HFF-Myc (cell line): ENCODE measurements at regions not wholly inside any gene's neighbourhood (a gene's known extent, or its start where the extent isn't known, plus 50 kb on each side); places are given as distances from the start of the nearest gene placed in this dataset.

ENCODE experiments used
- DNase-seq: peaks from one replicate; pipeline ENCODE4 v3.0.0-alpha.2; 2011; ENCODE audit warnings: low read depth; ENCODE audit errors: extremely low read depth
- H3K4me3 ChIP-seq: replicated peaks from 2 replicates; pipeline ENCODE4 v1.5.1; 2011; ENCODE audit warnings: low read depth, mild to moderate bottlenecking, control low read depth, low read length
- CTCF ChIP-seq: IDR thresholded peaks from 2 replicates; pipeline ENCODE4 v1.5.1; 2012; ENCODE audit warnings: mild to moderate bottlenecking, low read depth, low read length, control low read depth; ENCODE audit errors: missing control alignments

- no peak for TF ChIP-seq CTCF
- no peak overlapping the region for H3K4me3 ChIP-seq
- no peak for DNase-seq
Measured at GRCh38 chr10:36675458-36675880, 449.9 kb upstream of the ANKRD30A start.

GRCh38 chr10:36671607-36672006 lies 453.8 kb upstream of the ANKRD30A start:
- no peak for TF ChIP-seq CTCF
- no peak for DNase-seq
- H3K4me3 ChIP-seq = no peak overlapping the region

- no peak for TF ChIP-seq CTCF
- H3K4me3 ChIP-seq = no peak overlapping the region
- no peak for DNase-seq
Measured at GRCh38 chr10:36670621-36671402, 454.6 kb upstream of the ANKRD30A start.

- no peak for DNase-seq
- TF ChIP-seq CTCF = no peak
Measured at GRCh38 chr10:36669615-36670352, 455.6 kb upstream of the ANKRD30A start.

GRCh38 chr10:36666451-36666850 lies 458.9 kb upstream of the ANKRD30A start:
- no peak for TF ChIP-seq CTCF
- DNase-seq = no peak
- H3K4me3 ChIP-seq = no peak overlapping the region

More at GRCh38 chr10:36669615-36670352, 455.6 kb upstream of the ANKRD30A start:
- H3K4me3 ChIP-seq = no peak overlapping the region

GRCh38 chr10:36662571-36662970 lies 462.8 kb upstream of the ANKRD30A start:
- H3K4me3 ChIP-seq = no peak overlapping the region
- TF ChIP-seq CTCF = no peak
- DNase-seq = no peak
